Smooth muscle cell (in vitro differentiated cells): ENCODE measurements at regions not wholly inside any gene's neighbourhood (a gene's known extent, or its start where the extent isn't known, plus 50 kb on each side); places are given as distances from the start of the nearest gene placed in this dataset.

Experiments used
- DNase-seq: peaks from one replicate; lab custom pipeline; 2025; ENCODE audit not compliant: unreplicated experiment; lab: John Stamatoyannopoulos, UW
- H2AFZ ChIP-seq: fragments of 200-600 bp; sonication (generic); 2 replicates; pipeline ENCODE4 v1.6.0; 2016; ENCODE audit warnings: antibody characterized with exemption, low read depth, mild to moderate bottlenecking
- H3F3A ChIP-seq: fragments of 200-600 bp; sonication (generic); 2 replicates; pipeline ENCODE4 v1.6.0; 2017; ENCODE audit warnings: antibody characterized with exemption, low read depth
- H3K27ac ChIP-seq: fragments of 200-600 bp; sonication (generic); 2 replicates; pipeline ENCODE4 v1.5.1; 2016; ENCODE audit warnings: low read depth, mild to moderate bottlenecking
- H3K27me3 ChIP-seq: fragments of 200-600 bp; sonication (generic); 2 replicates; pipeline ENCODE4 v1.6.1; 2016; ENCODE audit warnings: low read depth, mild to moderate bottlenecking
- H3K36me3 ChIP-seq: fragments of 200-600 bp; sonication (generic); 2 replicates; pipeline ENCODE4 v1.5.1; 2016; ENCODE audit warnings: low read depth
- H3K4me1 ChIP-seq: fragments of 200-600 bp; sonication (generic); 2 replicates; pipeline ENCODE4 v1.5.1; 2016; ENCODE audit warnings: low read depth
- H3K4me2 ChIP-seq: fragments of 200-600 bp; sonication (generic); 2 replicates; pipeline ENCODE4 v1.6.0; 2016; ENCODE audit warnings: mild to moderate bottlenecking
- H3K4me3 ChIP-seq: fragments of 200-600 bp; sonication (generic); 2 replicates; pipeline ENCODE4 v1.5.1; 2016; ENCODE audit warnings: mild to moderate bottlenecking
- H3K79me2 ChIP-seq: fragments of 200-600 bp; sonication (generic); 2 replicates; pipeline ENCODE4 v1.6.0; 2016; ENCODE audit warnings: low read depth, mild to moderate bottlenecking
- H3K9ac ChIP-seq: fragments of 200-600 bp; sonication (generic); 2 replicates; pipeline ENCODE4 v1.6.0; 2016; ENCODE audit warnings: low read depth
- H3K9me3 ChIP-seq: fragments of 200-600 bp; sonication (generic); replicated peaks from 2 replicates; pipeline ENCODE4 v1.5.1; 2016; ENCODE audit warnings: low read depth
- H4K20me1 ChIP-seq: fragments of 200-600 bp; sonication (generic); 2 replicates; pipeline ENCODE4 v1.6.0; 2016; ENCODE audit warnings: low read depth
- WGBS: methylation state at CpG from one replicate; pipeline ENCODE4 v1.1.7; 2016; ENCODE audit warnings: low lambda C conversion rate; 5-methylcytosine and 5-hydroxymethylcytosine counted together
- TF ChIP-seq, protein P1 (sequence below): fragments of 200-600 bp; sonication (generic); IDR thresholded peaks from 2 replicates; pipeline ENCODE4 v1.5.1; 2017; ENCODE audit warnings: borderline replicate concordance, mild to moderate bottlenecking, antibody characterized with exemption; ENCODE audit not compliant: insufficient read depth, poor library complexity, severe bottlenecking

DNA sequence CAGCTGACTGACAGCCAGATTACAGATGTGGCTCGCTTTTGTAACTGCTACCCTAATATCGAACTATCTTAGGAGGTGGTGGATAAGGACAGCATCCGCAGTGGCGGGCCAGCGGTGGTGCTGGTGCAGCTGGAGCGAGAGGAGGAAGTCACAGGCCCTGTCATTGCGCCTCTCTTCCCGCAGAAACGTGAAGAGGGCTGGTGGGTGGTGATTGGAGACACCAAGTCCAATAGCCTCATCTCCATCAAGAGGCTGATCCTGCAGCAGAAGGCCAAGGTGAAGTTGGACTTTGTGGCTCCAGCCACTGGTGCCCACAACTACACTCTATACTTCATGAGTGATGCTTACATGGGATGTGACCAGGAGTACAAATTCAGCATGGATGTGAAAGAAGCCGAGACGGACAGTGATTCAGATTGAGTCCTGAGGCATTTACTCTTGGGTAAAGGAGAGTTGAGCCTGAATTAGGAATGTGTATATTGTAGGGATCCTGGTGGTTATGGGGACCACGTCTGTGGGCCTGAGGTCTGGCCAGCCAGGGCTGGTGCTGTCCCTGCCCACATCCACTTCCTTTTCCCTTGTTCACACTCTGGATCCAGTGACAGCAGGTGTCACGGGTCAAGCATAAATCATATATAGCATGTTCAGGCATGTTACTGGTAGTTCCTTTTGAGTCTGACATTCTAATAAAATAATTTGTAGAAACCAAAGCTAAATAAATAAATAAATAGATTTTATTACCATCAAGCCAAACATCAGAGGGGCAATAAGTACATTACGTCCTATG is 89.0 kb upstream of the SMURF2 start:
- 95% methylated on average over 14 of the region's 14 CpGs for WGBS
- H3F3A ChIP-seq: peaks cover 4% of the 10 kb centered on the region

DNA sequence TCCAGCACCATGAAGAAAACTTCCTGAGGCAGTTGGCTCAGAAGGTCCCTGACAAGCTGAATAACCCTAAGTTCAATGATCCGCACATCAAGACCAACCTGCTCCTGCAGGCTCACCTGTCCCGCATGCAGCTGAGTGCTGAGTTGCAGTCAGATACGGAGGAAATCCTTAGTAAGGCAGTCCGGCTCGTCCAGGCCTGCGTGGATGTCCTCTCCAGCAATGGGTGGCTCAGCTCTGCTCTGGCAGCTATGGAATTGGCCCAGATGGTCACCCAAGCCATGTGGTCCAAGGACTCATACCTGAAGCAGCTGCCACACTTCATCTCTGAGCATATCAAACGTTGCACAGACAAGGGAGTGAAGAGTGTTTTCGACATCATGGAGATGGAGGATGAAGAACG is 88.4 kb upstream of the SMURF2 start:
- H3K27me3 ChIP-seq: no peaks in the 10 kb centered on the region
- H3K9me3 ChIP-seq: no peaks in the 10 kb centered on the region
- no peaks in the 10 kb centered on the region for H3K79me2 ChIP-seq
- H3K9ac ChIP-seq: no peak overlapping the region
- TF ChIP-seq, protein P1, sequence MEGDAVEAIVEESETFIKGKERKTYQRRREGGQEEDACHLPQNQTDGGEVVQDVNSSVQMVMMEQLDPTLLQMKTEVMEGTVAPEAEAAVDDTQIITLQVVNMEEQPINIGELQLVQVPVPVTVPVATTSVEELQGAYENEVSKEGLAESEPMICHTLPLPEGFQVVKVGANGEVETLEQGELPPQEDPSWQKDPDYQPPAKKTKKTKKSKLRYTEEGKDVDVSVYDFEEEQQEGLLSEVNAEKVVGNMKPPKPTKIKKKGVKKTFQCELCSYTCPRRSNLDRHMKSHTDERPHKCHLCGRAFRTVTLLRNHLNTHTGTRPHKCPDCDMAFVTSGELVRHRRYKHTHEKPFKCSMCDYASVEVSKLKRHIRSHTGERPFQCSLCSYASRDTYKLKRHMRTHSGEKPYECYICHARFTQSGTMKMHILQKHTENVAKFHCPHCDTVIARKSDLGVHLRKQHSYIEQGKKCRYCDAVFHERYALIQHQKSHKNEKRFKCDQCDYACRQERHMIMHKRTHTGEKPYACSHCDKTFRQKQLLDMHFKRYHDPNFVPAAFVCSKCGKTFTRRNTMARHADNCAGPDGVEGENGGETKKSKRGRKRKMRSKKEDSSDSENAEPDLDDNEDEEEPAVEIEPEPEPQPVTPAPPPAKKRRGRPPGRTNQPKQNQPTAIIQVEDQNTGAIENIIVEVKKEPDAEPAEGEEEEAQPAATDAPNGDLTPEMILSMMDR: no peak
- no peaks in the 10 kb centered on the region for H4K20me1 ChIP-seq
- H3K4me3 ChIP-seq: no peak overlapping the region
- no peak for DNase-seq
- peaks cover 4% of the 10 kb centered on the region for H3F3A ChIP-seq
- H3K27ac ChIP-seq: no peak overlapping the region
- H3K36me3 ChIP-seq: peaks cover 4% of the 10 kb centered on the region
- no peak overlapping the region for H2AFZ ChIP-seq
- 94% methylated on average over 9 of the region's 9 CpGs for WGBS
- H3K4me2 ChIP-seq: no peak overlapping the region
- no peaks in the 10 kb centered on the region for H3K4me1 ChIP-seq

More for the DNA sequence above, 89.0 kb upstream of the SMURF2 start:
- H3K4me1 ChIP-seq: no peaks in the 10 kb centered on the region
- no peak overlapping the region for H2AFZ ChIP-seq
- no peak overlapping the region for H3K27ac ChIP-seq
- no peak overlapping the region for H3K9ac ChIP-seq
- no peaks in the 10 kb centered on the region for H3K9me3 ChIP-seq
- peaks cover 4% of the 10 kb centered on the region for H3K36me3 ChIP-seq
- H3K4me2 ChIP-seq: no peak overlapping the region
- H3K4me3 ChIP-seq: no peak overlapping the region
- H3K27me3 ChIP-seq: no peaks in the 10 kb centered on the region
- DNase-seq: no peak
- H3K79me2 ChIP-seq: no peaks in the 10 kb centered on the region
- H4K20me1 ChIP-seq: no peaks in the 10 kb centered on the region
- TF ChIP-seq, protein P1: no peak

DNA sequence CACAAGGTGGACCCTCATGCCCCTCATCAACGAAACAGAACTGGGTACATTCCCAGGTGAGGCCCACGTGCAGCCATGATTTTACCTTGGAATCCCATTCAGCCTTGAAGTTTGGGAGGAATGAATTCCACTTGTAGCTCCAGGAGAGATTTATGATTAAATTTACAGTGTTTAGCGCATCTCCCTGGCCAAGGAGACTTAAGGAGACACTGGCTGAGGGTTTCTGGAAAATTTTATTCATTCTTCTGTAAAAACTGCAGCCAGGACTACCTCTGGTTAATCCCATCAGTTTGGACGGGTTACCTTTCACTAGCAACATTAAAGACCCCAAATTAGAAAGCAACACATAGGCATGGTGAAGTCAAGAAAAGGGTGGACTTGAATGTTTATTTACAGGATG is 87.2 kb upstream of the SMURF2 start:
- H3K36me3 ChIP-seq: no peaks in the 10 kb centered on the region
- H3K27ac ChIP-seq: no peak overlapping the region
- H3K79me2 ChIP-seq: no peaks in the 10 kb centered on the region
- H4K20me1 ChIP-seq: no peaks in the 10 kb centered on the region
- peaks cover 4% of the 10 kb centered on the region for H3F3A ChIP-seq
- TF ChIP-seq, protein P1: no peak
- no peak overlapping the region for H3K4me2 ChIP-seq
- no peak overlapping the region for H3K9ac ChIP-seq
- no peaks in the 10 kb centered on the region for H3K4me1 ChIP-seq
- no peak overlapping the region for H2AFZ ChIP-seq
- H3K27me3 ChIP-seq: no peaks in the 10 kb centered on the region
- no peak overlapping the region for H3K4me3 ChIP-seq
- no peak for DNase-seq
- WGBS: 93% methylated on average over 4 of the region's 4 CpGs
- no peaks in the 10 kb centered on the region for H3K9me3 ChIP-seq
